Nephron (organoid): ENCODE measurements at regions not wholly inside any gene's neighbourhood (a gene's known extent, or its start where the extent isn't known, plus 50 kb on each side); places are given as distances from the start of the nearest gene placed in this dataset.

Source experiments
- H3K27ac Mint-ChIP-seq, 3 experiments: 2 replicates each; pipeline ENCODE4 v1.8.0; 2020; ENCODE audit warnings: mixed read lengths in 3 of 3, mild to moderate bottlenecking in 2 of 3, moderate library complexity in 1 of 3
- H3K27me3 Mint-ChIP-seq: 2 replicates; pipeline ENCODE4 v1.8.0; 2021; ENCODE audit warnings: low read depth, mild to moderate bottlenecking, moderate library complexity, mixed read lengths
- H3K36me3 Mint-ChIP-seq: 2 replicates; pipeline ENCODE4 v1.8.0; 2020; ENCODE audit warnings: low read depth, mixed read lengths
- H3K4me1 Mint-ChIP-seq: 2 replicates; pipeline ENCODE4 v1.8.0; 2020; ENCODE audit warnings: mixed read lengths
- H3K4me3 Mint-ChIP-seq, 3 experiments: 2 replicates each; pipeline ENCODE4 v1.8.0; 2020; ENCODE audit warnings: mild to moderate bottlenecking in 3 of 3, mixed read lengths in 3 of 3, moderate library complexity in 2 of 3
- H3K9me3 Mint-ChIP-seq: 2 replicates; pipeline ENCODE4 v1.8.0; 2020; ENCODE audit warnings: mixed read lengths
- CTCF ChIP-seq, 3 experiments: fragments of 200-600 bp; sonication (generic); IDR thresholded peaks; one replicate each; pipeline ENCODE4 v1.5.0; 2021; ENCODE audit warnings: antibody characterized with exemption in 3 of 3; ENCODE audit not compliant: unreplicated experiment in 3 of 3

GRCh38 chr16:65733721-65734120 lies 611.9 kb upstream of the CDH11 start:
- no peak for TF ChIP-seq CTCF (IDR thresholded peaks at IDR 0.05; ENCODE audit: unreplicated experiment in 3 of 3)
- peaks cover 42% of the 10 kb centered on the region for H3K4me1 Mint-ChIP-seq
- peaks cover 4% of the 10 kb centered on the region for H3K27me3 Mint-ChIP-seq
- no peak overlapping the region for H3K4me3 Mint-ChIP-seq
- H3K9me3 Mint-ChIP-seq, result peaks cover 11% of the 10 kb centered on the region
- H3K27ac Mint-ChIP-seq, result peak overlapping the region in 1 of 3 experiments; percentile 53
- H3K36me3 Mint-ChIP-seq, result no peaks in the 10 kb centered on the region

- H3K4me3 Mint-ChIP-seq, result no peak overlapping the region
- H3K27me3 Mint-ChIP-seq, result peaks cover 4% of the 10 kb centered on the region
- H3K9me3 Mint-ChIP-seq, result peaks cover 11% of the 10 kb centered on the region
- TF ChIP-seq CTCF (IDR thresholded peaks at IDR 0.05; ENCODE audit: unreplicated experiment in 3 of 3), result no peak
- H3K4me1 Mint-ChIP-seq, result peaks cover 37% of the 10 kb centered on the region
- H3K27ac Mint-ChIP-seq, result no peak overlapping the region
- H3K36me3 Mint-ChIP-seq, result no peaks in the 10 kb centered on the region
These were observed 610.0 kb upstream of the CDH11 start for GRCh38 chr16:65731833-65732232.

GRCh38 chr16:65728652-65729051 lies 606.8 kb upstream of the CDH11 start:
- no peak for TF ChIP-seq CTCF (IDR thresholded peaks at IDR 0.05; ENCODE audit: unreplicated experiment in 3 of 3)
- no peak overlapping the region for H3K4me3 Mint-ChIP-seq

GRCh38 chr16:65728167-65728566 lies 606.3 kb upstream of the CDH11 start:
- TF ChIP-seq CTCF (IDR thresholded peaks at IDR 0.05; ENCODE audit: unreplicated experiment in 3 of 3), result no peak
- H3K9me3 Mint-ChIP-seq, result peaks cover 11% of the 10 kb centered on the region
- H3K4me1 Mint-ChIP-seq, result peaks cover 50% of the 10 kb centered on the region
- peak overlapping the region; percentile 67 to 87 (median 81) for H3K27ac Mint-ChIP-seq
- no peaks in the 10 kb centered on the region for H3K36me3 Mint-ChIP-seq
- no peak overlapping the region for H3K4me3 Mint-ChIP-seq
- H3K27me3 Mint-ChIP-seq, result peaks cover 4% of the 10 kb centered on the region

More at GRCh38 chr16:65728652-65729051, 606.8 kb upstream of the CDH11 start:
- Mint-ChIP-seq H3K36me3 (no peaks in the 10 kb centered on the region), H3K4me1 (peaks cover 47% of the 10 kb centered on the region), H3K27ac (peak overlapping the region in 2 of 3 experiments; percentile 81), H3K27me3 (peaks cover 3% of the 10 kb centered on the region), H3K9me3 (peaks cover 11% of the 10 kb centered on the region)

- Mint-ChIP-seq H3K4me3 (no peak overlapping the region), H3K36me3 (no peaks in the 10 kb centered on the region), H3K27ac (peak overlapping the region; percentile 67 to 87 (median 81))
These were observed 605.8 kb upstream of the CDH11 start for GRCh38 chr16:65727534-65728137.

More at GRCh38 chr16:65727534-65728137, 605.8 kb upstream of the CDH11 start:
- Mint-ChIP-seq H3K27me3 (peaks cover 4% of the 10 kb centered on the region), H3K9me3 (peaks cover 11% of the 10 kb centered on the region), H3K4me1 (peaks cover 50% of the 10 kb centered on the region)
- TF ChIP-seq CTCF (IDR thresholded peaks at IDR 0.05; ENCODE audit: unreplicated experiment in 3 of 3), result no peak
